ENCODE measurements at regions not wholly inside any gene's neighbourhood (a gene's known extent, or its start where the extent isn't known, plus 50 kb on each side); places are given as distances from the start of the nearest gene placed in this dataset.

DNA sequence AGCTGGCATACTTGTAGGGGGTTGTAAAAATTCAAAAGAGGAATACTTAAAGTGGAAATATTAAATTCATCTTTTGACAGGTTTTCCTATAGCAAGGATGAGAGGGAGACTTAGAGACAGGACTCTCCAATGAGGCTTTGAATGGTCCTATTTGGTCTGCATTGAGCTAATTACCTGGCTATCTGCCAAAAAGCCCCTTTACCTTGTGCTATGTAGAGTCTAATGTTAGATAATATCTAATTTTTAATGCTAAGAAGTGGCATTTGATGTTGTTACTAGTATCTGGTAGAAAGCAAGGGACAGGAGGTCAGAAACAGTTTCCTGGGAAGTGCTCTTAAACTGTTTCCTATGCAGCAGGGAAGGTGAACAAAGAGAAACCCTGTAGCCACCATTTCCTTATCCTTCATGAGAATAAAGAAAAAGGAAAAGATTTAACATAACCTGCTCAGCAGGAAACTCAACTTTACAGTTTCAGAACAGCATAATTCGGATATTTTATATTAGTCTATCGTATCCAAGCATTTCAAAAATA is 550.0 kb downstream of the SOX5 start:
- TF ChIP-seq, protein P1, sequence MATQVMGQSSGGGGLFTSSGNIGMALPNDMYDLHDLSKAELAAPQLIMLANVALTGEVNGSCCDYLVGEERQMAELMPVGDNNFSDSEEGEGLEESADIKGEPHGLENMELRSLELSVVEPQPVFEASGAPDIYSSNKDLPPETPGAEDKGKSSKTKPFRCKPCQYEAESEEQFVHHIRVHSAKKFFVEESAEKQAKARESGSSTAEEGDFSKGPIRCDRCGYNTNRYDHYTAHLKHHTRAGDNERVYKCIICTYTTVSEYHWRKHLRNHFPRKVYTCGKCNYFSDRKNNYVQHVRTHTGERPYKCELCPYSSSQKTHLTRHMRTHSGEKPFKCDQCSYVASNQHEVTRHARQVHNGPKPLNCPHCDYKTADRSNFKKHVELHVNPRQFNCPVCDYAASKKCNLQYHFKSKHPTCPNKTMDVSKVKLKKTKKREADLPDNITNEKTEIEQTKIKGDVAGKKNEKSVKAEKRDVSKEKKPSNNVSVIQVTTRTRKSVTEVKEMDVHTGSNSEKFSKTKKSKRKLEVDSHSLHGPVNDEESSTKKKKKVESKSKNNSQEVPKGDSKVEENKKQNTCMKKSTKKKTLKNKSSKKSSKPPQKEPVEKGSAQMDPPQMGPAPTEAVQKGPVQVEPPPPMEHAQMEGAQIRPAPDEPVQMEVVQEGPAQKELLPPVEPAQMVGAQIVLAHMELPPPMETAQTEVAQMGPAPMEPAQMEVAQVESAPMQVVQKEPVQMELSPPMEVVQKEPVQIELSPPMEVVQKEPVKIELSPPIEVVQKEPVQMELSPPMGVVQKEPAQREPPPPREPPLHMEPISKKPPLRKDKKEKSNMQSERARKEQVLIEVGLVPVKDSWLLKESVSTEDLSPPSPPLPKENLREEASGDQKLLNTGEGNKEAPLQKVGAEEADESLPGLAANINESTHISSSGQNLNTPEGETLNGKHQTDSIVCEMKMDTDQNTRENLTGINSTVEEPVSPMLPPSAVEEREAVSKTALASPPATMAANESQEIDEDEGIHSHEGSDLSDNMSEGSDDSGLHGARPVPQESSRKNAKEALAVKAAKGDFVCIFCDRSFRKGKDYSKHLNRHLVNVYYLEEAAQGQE (IDR thresholded peaks at IDR 0.05; ENCODE audit: borderline replicate concordance) = no peak
- TF ChIP-seq RAD21 (conservative IDR thresholded peaks at IDR 0.05) (no peak), TAF1 (IDR thresholded peaks at IDR 0.05; ENCODE audit: low read depth) (no peak)
- no peaks in the 10 kb centered on the region for H3K27me3 ChIP-seq (ENCODE audit: insufficient read depth, low read depth, low read length)
- H3K27ac ChIP-seq (ENCODE audit: low read length) = no peak overlapping the region
- no peak overlapping the region for H3K4me2 ChIP-seq (ENCODE audit: low read length)
- no peak overlapping the region for H3K9ac ChIP-seq (ENCODE audit: low read length)
- no peaks in the 10 kb centered on the region for H4K20me1 ChIP-seq (ENCODE audit: insufficient read depth)
- no peaks in the 10 kb centered on the region for H3K9me3 ChIP-seq (ENCODE audit: low read length)
- no peaks in the 10 kb centered on the region for H3F3A ChIP-seq (ENCODE audit: insufficient read depth, low read length, poor library complexity, severe bottlenecking)
- no peaks in the 10 kb centered on the region for H3K36me3 ChIP-seq (ENCODE audit: insufficient read depth, low read length)
- no peak overlapping the region for H3K4me3 ChIP-seq (ENCODE audit: low read length)
- H3K79me2 ChIP-seq (replicated peaks; ENCODE audit: insufficient read depth, low read length) = no peaks in the 10 kb centered on the region
- H2AFZ ChIP-seq (ENCODE audit: low read depth, low read length) = no peak overlapping the region
- no peaks in the 10 kb centered on the region for H3K9me2 ChIP-seq (ENCODE audit: insufficient read depth, low read length)

DNA sequence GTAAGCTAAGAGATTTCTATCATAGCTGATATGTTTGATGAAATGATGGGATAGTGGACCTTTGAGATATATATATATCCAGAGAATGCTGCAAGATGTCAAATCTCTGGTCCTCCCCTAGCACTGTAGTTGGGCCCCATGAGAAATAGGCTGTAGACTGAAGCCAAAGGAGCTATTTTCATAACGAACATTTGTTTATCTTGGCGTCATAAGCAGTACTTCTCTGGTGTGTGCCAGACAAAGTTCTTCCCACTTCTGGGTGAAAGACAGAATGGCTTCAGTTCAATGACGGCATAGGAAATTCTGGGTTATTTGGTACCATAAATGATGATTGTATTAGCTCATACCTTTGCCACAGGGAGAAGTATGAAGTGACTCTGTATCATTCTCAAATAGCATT is 534.3 kb downstream of the SOX5 start:
- Histone ChIP-seq H3K4me3 (ENCODE audit: low read length) (no peak overlapping the region), H4K20me1 (ENCODE audit: insufficient read depth) (no peaks in the 10 kb centered on the region), H3K9me3 (ENCODE audit: low read length) (no peaks in the 10 kb centered on the region), H3F3A (ENCODE audit: insufficient read depth, low read length, poor library complexity, severe bottlenecking) (no peaks in the 10 kb centered on the region), H2AFZ (ENCODE audit: low read depth, low read length) (no peak overlapping the region), H3K79me2 (replicated peaks; ENCODE audit: insufficient read depth, low read length) (no peaks in the 10 kb centered on the region), H3K27me3 (ENCODE audit: insufficient read depth, low read depth, low read length) (no peaks in the 10 kb centered on the region), H3K4me2 (ENCODE audit: low read length) (no peak overlapping the region), H3K9me2 (ENCODE audit: insufficient read depth, low read length) (no peaks in the 10 kb centered on the region), H3K36me3 (ENCODE audit: insufficient read depth, low read length) (no peaks in the 10 kb centered on the region), H3K9ac (ENCODE audit: low read length) (no peak overlapping the region), H3K27ac (ENCODE audit: low read length) (no peak overlapping the region)
- TF ChIP-seq MXI1 (conservative IDR thresholded peaks at IDR 0.05; ENCODE audit: poor library complexity, severe bottlenecking) (no peak), EP300 (conservative IDR thresholded peaks at IDR 0.05; ENCODE audit: poor library complexity, severe bottlenecking) (no peak), TAF1 (IDR thresholded peaks at IDR 0.05; ENCODE audit: low read depth) (no peak), POLR2AphosphoS5 (IDR thresholded peaks at IDR 0.05) (no peak), RAD21 (conservative IDR thresholded peaks at IDR 0.05) (no peak)
- TF ChIP-seq, protein P2, sequence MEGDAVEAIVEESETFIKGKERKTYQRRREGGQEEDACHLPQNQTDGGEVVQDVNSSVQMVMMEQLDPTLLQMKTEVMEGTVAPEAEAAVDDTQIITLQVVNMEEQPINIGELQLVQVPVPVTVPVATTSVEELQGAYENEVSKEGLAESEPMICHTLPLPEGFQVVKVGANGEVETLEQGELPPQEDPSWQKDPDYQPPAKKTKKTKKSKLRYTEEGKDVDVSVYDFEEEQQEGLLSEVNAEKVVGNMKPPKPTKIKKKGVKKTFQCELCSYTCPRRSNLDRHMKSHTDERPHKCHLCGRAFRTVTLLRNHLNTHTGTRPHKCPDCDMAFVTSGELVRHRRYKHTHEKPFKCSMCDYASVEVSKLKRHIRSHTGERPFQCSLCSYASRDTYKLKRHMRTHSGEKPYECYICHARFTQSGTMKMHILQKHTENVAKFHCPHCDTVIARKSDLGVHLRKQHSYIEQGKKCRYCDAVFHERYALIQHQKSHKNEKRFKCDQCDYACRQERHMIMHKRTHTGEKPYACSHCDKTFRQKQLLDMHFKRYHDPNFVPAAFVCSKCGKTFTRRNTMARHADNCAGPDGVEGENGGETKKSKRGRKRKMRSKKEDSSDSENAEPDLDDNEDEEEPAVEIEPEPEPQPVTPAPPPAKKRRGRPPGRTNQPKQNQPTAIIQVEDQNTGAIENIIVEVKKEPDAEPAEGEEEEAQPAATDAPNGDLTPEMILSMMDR (IDR thresholded peaks at IDR 0.05; ENCODE audit: poor library complexity, severe bottlenecking) = no peak
- TF ChIP-seq, protein P1 (IDR thresholded peaks at IDR 0.05; ENCODE audit: borderline replicate concordance) = no peak

Data from neural cell (in vitro differentiated cells).